Activated CD4-positive, alpha-beta T cell treated with anti-CD3 and anti-CD28 coated beads, Interleukin-2, amount 10 ng/mL, durations not matched to agents 24 days and 14 days (primary cell): ENCODE measurements at regions not wholly inside any gene's neighbourhood (a gene's known extent, or its start where the extent isn't known, plus 50 kb on each side); places are given as distances from the start of the nearest gene placed in this dataset.
"Not testable (repeated sequence)": the region's sequence is repeated elsewhere in the genome, so short reads cannot be mapped to it uniquely, and the experiment has no call there.

Experiments used
- DNase-seq: peaks from one replicate; pipeline ENCODE4 v3.0.0; 2022
- H3K27ac Mint-ChIP-seq: one replicate; pipeline ENCODE4 v1.8.0; 2022; ENCODE audit warnings: mild to moderate bottlenecking, mixed read lengths
- H3K27me3 Mint-ChIP-seq: one replicate; pipeline ENCODE4 v1.8.0; 2022; ENCODE audit warnings: mixed read lengths
- H3K36me3 Mint-ChIP-seq: one replicate; pipeline ENCODE4 v1.8.0; 2022; ENCODE audit warnings: low read depth, mild to moderate bottlenecking, mixed read lengths
- H3K4me1 Mint-ChIP-seq: one replicate; pipeline ENCODE4 v1.8.0; 2021; ENCODE audit warnings: mixed read lengths
- H3K4me3 Mint-ChIP-seq: one replicate; pipeline ENCODE4 v1.8.0; 2022; ENCODE audit warnings: mild to moderate bottlenecking, moderate library complexity, mixed read lengths
- H3K9me3 Mint-ChIP-seq: one replicate; pipeline ENCODE4 v1.8.0; 2021; ENCODE audit warnings: mixed read lengths
- intact Hi-C: fragments of 100-400 bp; cut with micrococcal nuclease; formaldehyde crosslinking; loops from one replicate; pipeline ENCODE4 v1.15.1; 2023

DNA sequence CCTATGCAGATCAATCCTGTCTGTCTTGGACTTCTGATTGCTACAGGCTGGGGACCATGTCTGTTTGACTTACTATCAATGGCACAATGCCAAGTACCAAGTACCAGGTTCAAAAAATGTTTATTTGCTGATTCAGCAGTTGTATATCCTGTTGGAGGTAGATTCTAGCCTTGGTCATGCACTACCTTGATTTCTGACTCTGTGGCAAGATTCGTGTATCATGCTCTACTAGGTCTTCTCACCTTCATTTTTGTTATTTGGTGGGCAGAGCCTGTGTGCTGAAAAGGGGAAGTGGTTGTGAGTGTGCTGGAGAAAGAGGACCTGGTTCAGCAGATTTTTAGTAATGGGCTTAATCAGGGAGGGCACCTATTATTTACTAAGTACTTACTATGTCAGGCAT lies 192.4 kb upstream of the MYLIP start:
- Mint-ChIP-seq H3K4me1 (no peaks in the 10 kb centered on the region), H3K36me3 (no peaks in the 10 kb centered on the region), H3K27me3 (no peaks in the 10 kb centered on the region), H3K27ac (no peak overlapping the region), H3K9me3 (peaks cover 14% of the 10 kb centered on the region), H3K4me3 (no peak overlapping the region)
- DNase-seq, result no peak
- intact Hi-C loops, result no loop called here

GRCh38 chr6:15935661-15936060 lies 193.2 kb upstream of the MYLIP start:
- H3K27me3 Mint-ChIP-seq, result no peaks in the 10 kb centered on the region
- no peaks in the 10 kb centered on the region for H3K4me1 Mint-ChIP-seq
- H3K4me3 Mint-ChIP-seq, result no peak overlapping the region
- no peaks in the 10 kb centered on the region for H3K36me3 Mint-ChIP-seq
- intact Hi-C loops, result no loop called here
- DNase-seq, result no peak
- H3K27ac Mint-ChIP-seq, result no peak overlapping the region
- H3K9me3 Mint-ChIP-seq, result peaks cover 22% of the 10 kb centered on the region

GRCh38 chr6:15931697-15932096 lies 197.2 kb upstream of the MYLIP start:
- H3K27ac Mint-ChIP-seq, H3K27me3 Mint-ChIP-seq, H3K4me1 Mint-ChIP-seq, H3K4me3 Mint-ChIP-seq, intact Hi-C loops, DNase-seq, H3K36me3 Mint-ChIP-seq: not testable (repeated sequence)
- peaks cover 16% of the 10 kb centered on the region for H3K9me3 Mint-ChIP-seq

DNA sequence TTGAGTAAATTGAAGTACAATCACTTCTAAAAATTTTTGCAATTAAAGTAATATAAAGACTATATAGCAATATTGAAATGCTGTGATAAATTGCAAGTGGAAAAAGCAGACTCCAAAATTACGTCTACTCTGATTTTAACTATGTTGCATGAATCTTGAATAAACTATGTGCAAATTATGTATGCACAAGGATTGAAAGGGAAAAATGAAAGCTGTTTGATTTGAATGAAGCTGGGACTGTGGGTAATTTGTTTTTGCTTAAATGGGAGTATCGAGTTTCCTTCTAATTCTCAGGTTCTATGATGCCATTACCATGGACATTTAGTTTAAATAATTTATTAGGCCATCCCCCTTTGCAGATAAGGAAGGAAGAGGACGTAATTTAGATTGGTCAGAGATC lies 198.7 kb upstream of the MYLIP start:
- no peak for DNase-seq
- Mint-ChIP-seq H3K27me3 (no peaks in the 10 kb centered on the region), H3K4me1 (no peaks in the 10 kb centered on the region), H3K9me3 (peaks cover 16% of the 10 kb centered on the region), H3K27ac (no peak overlapping the region), H3K4me3 (no peak overlapping the region), H3K36me3 (no peaks in the 10 kb centered on the region)
- intact Hi-C loops, result no loop called here

- DNase-seq, result no peak
- no peaks in the 10 kb centered on the region for H3K27me3 Mint-ChIP-seq
- no peaks in the 10 kb centered on the region for H3K36me3 Mint-ChIP-seq
- H3K4me3 Mint-ChIP-seq, result no peak overlapping the region
- no peaks in the 10 kb centered on the region for H3K4me1 Mint-ChIP-seq
- no peak overlapping the region for H3K27ac Mint-ChIP-seq
- peaks cover 16% of the 10 kb centered on the region for H3K9me3 Mint-ChIP-seq
- intact Hi-C loops, result no loop called here
These were observed 199.2 kb upstream of the MYLIP start for GRCh38 chr6:15929685-15930084.

GRCh38 chr6:15927531-15928225 lies 201.2 kb upstream of the MYLIP start:
- Mint-ChIP-seq H3K27ac (no peak overlapping the region), H3K9me3 (peaks cover 16% of the 10 kb centered on the region), H3K4me3 (no peak overlapping the region), H3K36me3 (no peaks in the 10 kb centered on the region), H3K4me1 (no peaks in the 10 kb centered on the region), H3K27me3 (no peaks in the 10 kb centered on the region)
- no peak for DNase-seq
- intact Hi-C loops, result no loop called here

GRCh38 chr6:15926256-15926655 lies 202.6 kb upstream of the MYLIP start:
- no peak overlapping the region for H3K4me3 Mint-ChIP-seq
- H3K27me3 Mint-ChIP-seq, result no peaks in the 10 kb centered on the region
- no peak overlapping the region for H3K27ac Mint-ChIP-seq
- H3K36me3 Mint-ChIP-seq, result no peaks in the 10 kb centered on the region
- H3K4me1 Mint-ChIP-seq, result no peaks in the 10 kb centered on the region
- peaks cover 14% of the 10 kb centered on the region for H3K9me3 Mint-ChIP-seq
- intact Hi-C loops, result no loop called here
- DNase-seq, result no peak

- intact Hi-C loops, result no loop called here
- H3K27ac Mint-ChIP-seq, result no peak overlapping the region
- H3K9me3 Mint-ChIP-seq, result peaks cover 8% of the 10 kb centered on the region
These were observed 204.0 kb upstream of the MYLIP start for GRCh38 chr6:15924893-15925292.

DNA sequence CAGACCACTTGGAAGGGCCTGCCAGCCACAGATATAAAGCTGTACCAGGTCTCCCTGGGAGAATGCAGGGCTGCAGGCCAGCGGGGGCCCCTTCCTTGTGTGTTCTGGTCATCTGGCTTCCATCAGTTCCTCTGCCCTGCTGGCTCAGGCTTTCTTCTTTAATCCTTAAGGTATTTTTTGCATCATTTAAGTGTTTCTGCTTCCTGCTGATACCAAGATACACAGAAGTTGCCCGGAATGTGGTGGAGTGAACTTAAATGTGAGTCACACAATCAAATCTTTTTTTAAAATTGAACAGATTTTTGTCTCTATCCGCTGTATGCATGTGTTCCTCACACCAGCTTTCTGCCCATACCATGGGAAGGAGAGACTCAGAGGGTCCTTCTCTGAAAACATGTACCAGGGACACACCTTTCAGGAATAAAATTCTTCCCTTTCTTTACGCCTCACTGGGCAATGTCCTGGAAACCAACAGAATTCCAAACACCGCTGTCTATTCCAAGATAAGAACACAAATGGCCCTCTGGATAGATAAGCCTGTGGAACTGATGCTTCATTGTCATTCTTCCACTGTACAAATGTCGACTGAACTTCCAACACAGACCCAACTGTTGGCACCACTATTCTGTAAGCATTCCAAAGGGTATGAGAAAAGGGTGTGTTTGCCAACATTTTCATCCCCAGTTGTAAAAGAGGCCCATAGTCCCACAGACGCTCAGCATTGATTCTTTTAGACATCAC lies 206.2 kb upstream of the MYLIP start:
- Mint-ChIP-seq H3K27me3 (no peaks in the 10 kb centered on the region), H3K9me3 (peaks cover 5% of the 10 kb centered on the region), H3K36me3 (no peaks in the 10 kb centered on the region), H3K4me1 (no peaks in the 10 kb centered on the region), H3K4me3 (no peak overlapping the region), H3K27ac (no peak overlapping the region)
- intact Hi-C loops, result no loop called here
- no peak for DNase-seq

More at GRCh38 chr6:15924893-15925292, 204.0 kb upstream of the MYLIP start:
- no peaks in the 10 kb centered on the region for H3K36me3 Mint-ChIP-seq
- no peaks in the 10 kb centered on the region for H3K4me1 Mint-ChIP-seq
- H3K4me3 Mint-ChIP-seq, result no peak overlapping the region
- no peaks in the 10 kb centered on the region for H3K27me3 Mint-ChIP-seq
- DNase-seq, result no peak

DNA sequence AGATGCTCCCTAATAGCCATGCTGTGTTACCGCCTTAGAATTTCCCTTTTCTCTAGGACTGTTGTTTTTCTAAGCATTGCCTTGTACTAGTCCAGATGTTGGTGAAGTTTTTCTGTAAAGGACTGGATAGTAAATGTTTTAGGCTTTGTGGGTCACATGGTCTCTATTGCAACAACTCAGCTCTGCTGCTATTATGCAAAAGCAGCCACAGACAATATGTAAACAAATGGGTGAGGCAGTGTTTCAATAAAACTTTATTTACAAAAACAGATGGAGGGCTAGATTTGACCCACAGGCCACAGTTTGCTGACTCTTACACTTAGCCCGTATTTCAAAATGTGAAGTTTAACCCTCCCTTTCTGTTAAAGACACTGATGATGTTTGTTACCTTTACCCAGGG lies 207.6 kb upstream of the MYLIP start:
- intact Hi-C loops, result no loop called here

DNA sequence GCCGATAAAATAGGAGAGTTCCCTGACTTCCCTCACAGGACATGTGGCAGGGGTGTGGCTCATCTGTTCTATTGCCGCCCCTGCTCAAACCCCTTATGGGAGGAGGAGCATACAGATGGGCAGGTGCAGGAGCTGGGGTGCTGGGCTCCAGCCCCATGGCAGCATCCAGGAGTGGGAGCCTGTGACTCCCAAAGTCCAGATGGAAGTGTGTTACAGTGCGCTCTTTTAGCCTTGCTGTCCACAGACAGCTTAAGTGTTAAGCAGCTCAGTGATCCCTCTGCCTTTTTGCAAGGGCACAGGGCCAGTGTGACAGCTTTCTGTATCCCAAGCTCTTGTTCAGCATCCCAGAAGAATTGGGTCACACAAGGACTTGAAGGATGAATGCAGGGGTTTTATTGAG lies 212.3 kb upstream of the MYLIP start:
- no peak for DNase-seq
- H3K9me3 Mint-ChIP-seq, result peaks cover 5% of the 10 kb centered on the region
- H3K27ac Mint-ChIP-seq, result no peak overlapping the region
- H3K36me3 Mint-ChIP-seq, result peaks cover 2% of the 10 kb centered on the region
- H3K27me3 Mint-ChIP-seq, result no peaks in the 10 kb centered on the region
- H3K4me1 Mint-ChIP-seq, result peaks cover 17% of the 10 kb centered on the region
- H3K4me3 Mint-ChIP-seq, result no peak overlapping the region
- intact Hi-C loops, result no loop called here

More for the DNA sequence above, 207.6 kb upstream of the MYLIP start:
- H3K27me3 Mint-ChIP-seq, result no peaks in the 10 kb centered on the region
- no peak overlapping the region for H3K27ac Mint-ChIP-seq
- no peak overlapping the region for H3K4me3 Mint-ChIP-seq
- no peak for DNase-seq
- H3K9me3 Mint-ChIP-seq, result no peaks in the 10 kb centered on the region
- H3K36me3 Mint-ChIP-seq, result no peaks in the 10 kb centered on the region
- no peaks in the 10 kb centered on the region for H3K4me1 Mint-ChIP-seq

- H3K36me3 Mint-ChIP-seq, result peaks cover 2% of the 10 kb centered on the region
- H3K9me3 Mint-ChIP-seq, result peaks cover 5% of the 10 kb centered on the region
- no peak for DNase-seq
- H3K27ac Mint-ChIP-seq, result no peak overlapping the region
- H3K27me3 Mint-ChIP-seq, result no peaks in the 10 kb centered on the region
- intact Hi-C loops, result loop anchor here (2.0 kb wide), 1 partner anchor 221 kb away; no protein-coding TSS in a partner anchor
- no peak overlapping the region for H3K4me3 Mint-ChIP-seq
- H3K4me1 Mint-ChIP-seq, result peaks cover 17% of the 10 kb centered on the region
These were observed 213.2 kb upstream of the MYLIP start for GRCh38 chr6:15915508-15916178.

DNA sequence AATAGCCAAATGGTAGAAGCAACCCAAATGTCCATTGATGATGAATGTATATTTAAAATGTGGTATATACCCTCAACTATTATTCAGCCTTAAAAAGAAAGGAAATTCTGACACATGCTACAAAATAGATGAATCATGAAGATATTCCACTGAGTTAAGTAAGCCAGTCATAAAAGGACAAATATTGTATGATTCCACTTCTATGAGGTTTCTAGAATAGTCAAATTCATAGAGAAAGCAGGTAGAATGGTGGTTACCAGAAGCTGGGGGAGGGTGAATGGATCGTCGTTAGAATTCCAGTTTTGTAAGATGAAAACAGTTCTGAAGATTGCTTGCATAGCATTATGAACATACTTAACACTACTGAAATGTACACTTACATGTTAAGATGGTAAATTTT lies 214.3 kb upstream of the MYLIP start:
- no peak for DNase-seq
- intact Hi-C loops, result loop anchor here (1.0 to 5.0 kb wide), 8 partner anchors 9 to 222 kb away; no protein-coding TSS in a partner anchor

DNA sequence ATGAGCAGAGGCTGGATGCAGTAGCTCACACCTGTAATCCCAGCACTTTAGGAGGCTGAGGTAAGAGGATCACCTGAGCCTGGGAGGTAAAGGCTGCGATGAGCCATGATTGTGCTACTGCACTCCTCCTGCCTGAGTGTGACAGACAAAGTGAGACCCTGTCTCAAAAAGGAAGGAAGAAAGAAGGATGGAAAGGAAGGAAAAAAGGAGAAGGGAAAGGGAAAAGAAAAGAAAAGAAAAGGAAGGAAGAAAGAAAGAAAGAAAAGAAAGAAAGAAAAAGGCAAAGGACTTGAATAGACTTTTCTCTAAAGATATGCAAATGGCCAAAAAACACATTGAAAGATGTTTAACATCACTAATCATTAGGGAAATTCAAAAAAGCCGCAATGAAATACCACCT lies 215.3 kb upstream of the MYLIP start:
- DNase-seq, result no peak
- no peaks in the 10 kb centered on the region for H3K27me3 Mint-ChIP-seq
- H3K9me3 Mint-ChIP-seq, result peaks cover 5% of the 10 kb centered on the region
- peak overlapping the region; percentile 43 for H3K27ac Mint-ChIP-seq
- H3K4me1 Mint-ChIP-seq, result peaks cover 17% of the 10 kb centered on the region
- peaks cover 2% of the 10 kb centered on the region for H3K36me3 Mint-ChIP-seq
- no peak overlapping the region for H3K4me3 Mint-ChIP-seq
- intact Hi-C loops, result loop anchor here (5.0 kb wide), 2 partner anchors 79 to 176 kb away; no protein-coding TSS in a partner anchor

More for the DNA sequence above, 214.3 kb upstream of the MYLIP start:
- Mint-ChIP-seq H3K27me3 (no peaks in the 10 kb centered on the region), H3K4me1 (peaks cover 17% of the 10 kb centered on the region), H3K4me3 (no peak overlapping the region), H3K36me3 (peaks cover 2% of the 10 kb centered on the region), H3K27ac (peak overlapping the region; percentile 72), H3K9me3 (peaks cover 5% of the 10 kb centered on the region)
